ENCODE measurements at regions not wholly inside any gene's neighbourhood (a gene's known extent, or its start where the extent isn't known, plus 50 kb on each side); places are given as distances from the start of the nearest gene placed in this dataset.

DNA sequence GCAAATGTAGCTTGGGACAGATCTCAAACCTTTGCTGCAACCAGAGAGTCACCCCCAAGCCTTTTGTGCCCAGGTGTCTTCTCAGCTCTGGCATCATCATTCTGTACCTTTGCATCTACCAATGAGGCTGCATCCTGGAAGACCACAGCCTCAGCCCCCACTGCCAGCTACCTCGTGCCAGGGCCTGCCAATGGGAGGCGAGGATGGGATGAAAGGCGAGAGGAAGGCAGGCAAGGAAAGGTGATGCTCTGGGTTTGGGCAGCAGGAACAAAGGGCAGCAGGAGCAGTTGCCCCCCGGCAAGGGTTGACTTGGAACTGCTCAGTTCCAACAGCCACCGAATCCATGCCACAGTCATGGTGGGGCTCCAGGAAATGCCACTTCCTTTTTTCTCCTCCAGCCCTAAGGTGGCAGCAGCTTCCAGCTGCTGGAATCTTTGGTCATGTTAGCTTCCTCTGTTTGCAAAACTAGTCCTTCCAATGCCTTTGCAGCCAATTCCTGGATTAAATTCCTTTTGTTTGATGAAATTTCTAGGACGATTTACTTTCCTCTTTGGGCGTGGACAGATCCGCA, 651.6 kb downstream of the NPHP4 start:
- Histone ChIP-seq H3K27ac (no peak overlapping the region), H3K9me3 (no peaks in the 10 kb centered on the region), H3K4me3 (no peak overlapping the region), H3K27me3 (peaks cover 0 to 17% of the 10 kb centered on the region in 2 donors), H3K36me3 (no peaks in the 10 kb centered on the region), H3K4me1 (no peaks in the 10 kb centered on the region)
- intact Hi-C loops (cut with DNase I; ENCODE audit: low total_unique reads) = loop anchor here (1.0 kb wide), 1 partner anchor 29 kb away; no protein-coding TSS in a partner anchor
- DNase-seq (ENCODE audit: low spot score in 2 of 2) = no peak
- no peak for TF ChIP-seq POLR2A (IDR thresholded peaks at IDR 0.05)
- TF ChIP-seq POLR2AphosphoS5 (IDR thresholded peaks at IDR 0.05) = no peak
- TF ChIP-seq, protein P1, sequence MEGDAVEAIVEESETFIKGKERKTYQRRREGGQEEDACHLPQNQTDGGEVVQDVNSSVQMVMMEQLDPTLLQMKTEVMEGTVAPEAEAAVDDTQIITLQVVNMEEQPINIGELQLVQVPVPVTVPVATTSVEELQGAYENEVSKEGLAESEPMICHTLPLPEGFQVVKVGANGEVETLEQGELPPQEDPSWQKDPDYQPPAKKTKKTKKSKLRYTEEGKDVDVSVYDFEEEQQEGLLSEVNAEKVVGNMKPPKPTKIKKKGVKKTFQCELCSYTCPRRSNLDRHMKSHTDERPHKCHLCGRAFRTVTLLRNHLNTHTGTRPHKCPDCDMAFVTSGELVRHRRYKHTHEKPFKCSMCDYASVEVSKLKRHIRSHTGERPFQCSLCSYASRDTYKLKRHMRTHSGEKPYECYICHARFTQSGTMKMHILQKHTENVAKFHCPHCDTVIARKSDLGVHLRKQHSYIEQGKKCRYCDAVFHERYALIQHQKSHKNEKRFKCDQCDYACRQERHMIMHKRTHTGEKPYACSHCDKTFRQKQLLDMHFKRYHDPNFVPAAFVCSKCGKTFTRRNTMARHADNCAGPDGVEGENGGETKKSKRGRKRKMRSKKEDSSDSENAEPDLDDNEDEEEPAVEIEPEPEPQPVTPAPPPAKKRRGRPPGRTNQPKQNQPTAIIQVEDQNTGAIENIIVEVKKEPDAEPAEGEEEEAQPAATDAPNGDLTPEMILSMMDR (IDR thresholded peaks at IDR 0.05) = no peak

DNA sequence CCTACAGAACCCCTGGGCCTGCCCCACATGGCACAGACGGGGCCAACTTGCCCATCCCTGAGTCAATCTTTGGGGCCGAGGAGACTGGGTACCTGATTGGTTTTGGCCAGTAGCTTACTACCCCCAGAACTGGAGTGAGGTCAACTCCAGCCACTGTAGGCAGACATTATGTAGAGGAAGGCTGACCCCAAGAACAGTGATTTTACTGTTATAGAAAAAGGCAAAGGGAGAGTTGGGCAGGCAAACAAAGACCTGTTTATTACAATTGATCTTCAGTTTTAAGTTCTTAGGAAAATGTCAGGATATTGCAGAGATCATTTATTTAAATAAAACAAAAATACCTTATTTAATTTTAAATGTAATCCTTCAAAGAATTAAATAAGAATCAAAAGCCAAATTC, 653.8 kb downstream of the NPHP4 start:
- TF ChIP-seq POLR2AphosphoS5 (IDR thresholded peaks at IDR 0.05) (no peak), POLR2A (IDR thresholded peaks at IDR 0.05) (no peak)
- TF ChIP-seq, protein P1 (IDR thresholded peaks at IDR 0.05) = no peak
- intact Hi-C loops (cut with DNase I; ENCODE audit: low total_unique reads) = no loop called here
- no peaks in the 10 kb centered on the region for H3K9me3 ChIP-seq

DNA sequence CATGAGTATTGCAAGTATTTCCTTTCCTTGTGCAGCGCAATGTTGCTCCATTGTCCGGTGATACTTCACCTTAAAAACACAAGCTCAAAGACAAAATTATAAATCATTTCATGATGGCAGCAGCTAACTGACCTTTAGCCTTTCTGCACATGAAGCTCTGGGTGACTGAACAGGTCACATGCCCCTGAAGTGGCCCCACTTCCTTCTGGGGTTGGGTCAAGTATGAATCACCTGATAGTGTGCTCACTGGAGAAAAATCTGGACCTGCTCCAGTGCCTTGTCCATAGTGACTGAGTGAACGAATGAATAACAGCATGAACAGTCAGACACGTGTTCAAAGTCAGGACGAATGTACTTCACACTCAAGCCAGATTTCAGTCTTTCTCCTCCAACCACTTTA, 658.9 kb downstream of the NPHP4 start:
- H3K27ac ChIP-seq = no peak overlapping the region
- H3K4me3 ChIP-seq = no peak overlapping the region
- no peaks in the 10 kb centered on the region for H3K27me3 ChIP-seq
- intact Hi-C loops (cut with DNase I; ENCODE audit: low total_unique reads) = no loop called here
- no peaks in the 10 kb centered on the region for H3K9me3 ChIP-seq
- no peaks in the 10 kb centered on the region for H3K4me1 ChIP-seq
- H3K36me3 ChIP-seq = no peaks in the 10 kb centered on the region
- no peak for DNase-seq (ENCODE audit: low spot score in 2 of 2)
- TF ChIP-seq POLR2A (IDR thresholded peaks at IDR 0.05) (no peak), POLR2AphosphoS5 (IDR thresholded peaks at IDR 0.05) (no peak)
- TF ChIP-seq, protein P1 (IDR thresholded peaks at IDR 0.05) = no peak

More for the DNA sequence above, 653.8 kb downstream of the NPHP4 start:
- no peak overlapping the region for H3K27ac ChIP-seq
- no peaks in the 10 kb centered on the region for H3K36me3 ChIP-seq
- no peak for DNase-seq (ENCODE audit: low spot score in 2 of 2)
- H3K27me3 ChIP-seq = peaks cover 0 to 15% of the 10 kb centered on the region in 2 donors
- H3K4me3 ChIP-seq = no peak overlapping the region
- H3K4me1 ChIP-seq = no peaks in the 10 kb centered on the region

DNA sequence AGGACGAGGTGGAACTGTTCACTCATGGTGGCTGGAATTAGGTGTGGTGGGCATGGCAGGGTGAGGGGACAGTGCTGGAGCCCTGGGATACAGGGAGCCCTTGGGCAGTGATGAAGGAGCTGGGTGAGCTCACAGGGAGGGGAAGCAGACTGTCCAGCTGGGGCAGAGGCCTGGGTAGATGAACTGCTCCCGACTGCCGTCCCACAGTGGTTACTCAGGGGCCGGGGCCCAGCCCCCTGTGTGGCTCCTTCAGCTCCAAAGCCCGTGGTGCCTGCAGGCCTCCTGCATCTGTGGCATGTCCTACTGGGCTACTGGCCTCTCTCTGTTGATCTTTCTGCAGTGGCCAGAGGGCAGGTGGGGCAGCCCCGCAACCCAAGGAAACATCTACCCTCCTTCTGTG, 661.1 kb downstream of the NPHP4 start:
- TF ChIP-seq POLR2A (IDR thresholded peaks at IDR 0.05) (no peak), POLR2AphosphoS5 (IDR thresholded peaks at IDR 0.05) (no peak)
- TF ChIP-seq, protein P1 (IDR thresholded peaks at IDR 0.05) = no peak
- intact Hi-C loops (cut with DNase I; ENCODE audit: low total_unique reads) = no loop called here
- H3K36me3 ChIP-seq = no peaks in the 10 kb centered on the region
- no peaks in the 10 kb centered on the region for H3K4me1 ChIP-seq
- H3K9me3 ChIP-seq = peaks cover 0 to 11% of the 10 kb centered on the region in 2 donors
- H3K27ac ChIP-seq = no peak overlapping the region
- no peak for DNase-seq (ENCODE audit: low spot score in 2 of 2)
- H3K27me3 ChIP-seq = no peaks in the 10 kb centered on the region
- no peak overlapping the region for H3K4me3 ChIP-seq

DNA sequence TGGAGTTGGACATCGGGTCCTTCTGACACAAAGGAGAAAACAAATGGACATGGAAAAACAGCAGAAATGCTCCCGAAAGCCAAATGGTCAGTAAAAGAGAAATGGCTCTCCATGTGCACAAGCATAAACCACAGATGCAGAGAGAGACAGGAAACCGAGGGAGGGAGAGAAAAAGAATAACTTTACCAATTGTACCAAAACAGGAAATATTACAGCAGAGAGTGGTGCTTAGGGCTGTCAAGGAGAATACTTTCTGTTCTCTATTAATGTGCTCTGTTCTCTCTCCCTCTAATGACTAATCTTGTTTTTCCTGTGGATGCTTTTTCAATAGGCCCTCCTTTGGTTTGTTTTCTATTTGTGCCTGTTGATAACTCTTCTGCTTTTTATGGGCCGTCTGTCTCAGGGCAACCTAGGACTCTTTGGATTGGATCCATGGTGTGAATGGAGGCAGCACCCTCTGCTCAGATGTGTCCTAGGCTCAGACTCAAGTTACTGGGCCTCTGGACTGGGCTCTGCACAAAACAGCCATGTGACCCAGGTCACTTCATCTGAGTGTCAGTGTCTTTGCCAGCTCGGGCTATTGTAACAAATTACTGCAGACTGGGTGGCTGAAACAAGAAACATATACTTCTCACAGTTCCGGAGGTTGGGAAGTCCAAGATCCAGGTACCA, 663.0 kb downstream of the NPHP4 start:
- H3K4me1 ChIP-seq = no peaks in the 10 kb centered on the region
- no peaks in the 10 kb centered on the region for H3K27me3 ChIP-seq
- intact Hi-C loops (cut with DNase I; ENCODE audit: low total_unique reads) = loop anchor here (1.0 kb wide), 1 partner anchor 36 kb away; no protein-coding TSS in a partner anchor
- no peak overlapping the region for H3K27ac ChIP-seq
- H3K4me3 ChIP-seq = no peak overlapping the region
- no peak for DNase-seq (ENCODE audit: low spot score in 2 of 2)
- peaks cover 0 to 11% of the 10 kb centered on the region in 2 donors for H3K9me3 ChIP-seq
- no peak for TF ChIP-seq POLR2AphosphoS5 (IDR thresholded peaks at IDR 0.05)
- TF ChIP-seq, protein P1 (IDR thresholded peaks at IDR 0.05) = no peak
- no peak for TF ChIP-seq POLR2A (IDR thresholded peaks at IDR 0.05)
- no peaks in the 10 kb centered on the region for H3K36me3 ChIP-seq

All from breast epithelium (tissue), 4 donors.